Posterior cingulate gyrus (tissue), 11 donors: ENCODE measurements at regions not wholly inside any gene's neighbourhood (a gene's known extent, or its start where the extent isn't known, plus 50 kb on each side); places are given as distances from the start of the nearest gene placed in this dataset.

ENCODE experiments used
- DNase-seq, 10 donors: peaks; one replicate each; pipeline versions ENCODE4 v3.0.0 to v3.0.0-alpha.2; 2020 to 2021; ENCODE audit warnings: mixed read lengths in 3 of 10
- intact Hi-C: fragments of 100-400 bp; cut with DNase I; formaldehyde crosslinking; loops from one replicate; pipeline ENCODE4 v1.15.1; 2023

DNA sequence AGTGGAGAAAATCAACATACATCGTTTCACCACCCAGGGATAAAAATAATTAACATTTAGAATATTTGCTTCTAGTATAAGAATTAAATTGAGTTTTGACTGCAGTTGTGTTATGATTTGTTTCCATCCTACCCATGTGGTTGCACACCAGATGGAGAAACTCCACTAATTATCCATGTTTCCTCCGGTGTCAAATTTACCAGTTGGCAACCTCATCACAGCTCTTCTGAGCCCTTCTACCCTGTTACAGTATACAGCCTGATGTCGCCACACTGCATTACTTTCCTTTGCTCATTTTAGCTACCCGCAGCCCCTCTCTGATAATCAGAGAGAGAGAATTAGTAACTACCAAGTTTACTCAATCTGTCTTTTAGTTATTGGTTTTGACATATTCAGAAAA is 411.2 kb downstream of the DTHD1 start:
- intact Hi-C loops = no loop called here
- DNase-seq = no peak

DNA sequence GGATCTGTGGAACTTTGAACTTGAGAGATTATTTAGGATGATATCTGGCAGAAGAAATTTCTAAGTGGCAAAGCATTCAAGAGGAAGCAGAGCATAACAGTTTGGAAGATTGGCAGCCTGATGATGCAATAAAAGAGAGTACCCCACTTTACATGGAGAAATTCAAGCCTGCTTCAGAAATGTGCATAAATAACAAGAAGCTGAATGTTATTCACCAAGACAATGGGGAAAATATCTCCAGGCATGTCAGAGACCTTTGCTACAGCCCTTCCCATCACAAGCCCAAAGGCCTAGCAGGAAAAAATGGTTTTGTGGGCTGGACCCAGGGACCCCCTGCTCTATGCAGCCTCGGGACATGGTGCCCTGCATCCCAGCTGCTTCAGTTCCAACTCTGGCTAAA is 420.8 kb downstream of the DTHD1 start:
- DNase-seq = no peak
- intact Hi-C loops = no loop called here

DNA sequence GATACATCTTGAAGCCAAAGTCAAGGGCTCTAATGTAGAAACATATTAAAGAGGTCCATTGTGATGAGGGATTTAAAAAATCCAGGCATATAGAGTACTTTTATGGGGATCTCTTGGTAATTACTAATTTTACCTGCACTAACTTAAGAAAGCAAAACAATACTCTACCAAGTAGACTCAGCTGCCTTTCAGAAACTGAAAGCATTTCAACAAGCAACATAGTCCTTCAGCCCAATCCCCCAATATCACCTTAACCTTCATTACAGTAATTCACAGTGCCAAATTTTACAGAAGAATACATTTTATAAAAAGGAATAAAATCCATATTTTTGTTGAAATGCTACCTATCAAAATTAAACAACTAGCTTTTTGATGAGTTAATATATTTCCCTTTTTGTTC is 422.9 kb downstream of the DTHD1 start:
- DNase-seq = no peak
- intact Hi-C loops = no loop called here

- no peak for DNase-seq
- intact Hi-C loops = no loop called here
Measured at GRCh38 chr4:36709991-36710390, 428.6 kb downstream of the DTHD1 start.

DNA sequence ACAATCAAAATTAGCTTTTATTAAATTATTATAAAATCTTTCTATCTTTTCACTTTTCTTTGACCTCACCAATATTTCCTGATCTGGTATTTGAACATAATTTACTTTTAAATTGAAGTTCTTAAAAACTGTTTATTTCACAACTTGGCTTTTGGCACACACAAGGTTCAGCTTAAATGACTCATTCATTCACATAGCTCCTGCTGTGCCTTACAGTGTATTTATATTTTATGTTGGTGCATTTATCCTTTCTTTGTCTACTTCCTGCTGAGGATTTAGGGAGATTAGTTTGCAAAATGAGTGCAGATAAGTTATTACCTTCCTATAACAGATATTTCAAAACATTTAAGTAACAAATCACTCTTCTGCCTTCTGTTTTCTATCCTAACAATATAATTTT is 430.6 kb downstream of the DTHD1 start:
- intact Hi-C loops = no loop called here
- no peak for DNase-seq

GRCh38 chr4:36716874-36717273 is 435.5 kb downstream of the DTHD1 start:
- intact Hi-C loops = no loop called here
- no peak for DNase-seq

DNA sequence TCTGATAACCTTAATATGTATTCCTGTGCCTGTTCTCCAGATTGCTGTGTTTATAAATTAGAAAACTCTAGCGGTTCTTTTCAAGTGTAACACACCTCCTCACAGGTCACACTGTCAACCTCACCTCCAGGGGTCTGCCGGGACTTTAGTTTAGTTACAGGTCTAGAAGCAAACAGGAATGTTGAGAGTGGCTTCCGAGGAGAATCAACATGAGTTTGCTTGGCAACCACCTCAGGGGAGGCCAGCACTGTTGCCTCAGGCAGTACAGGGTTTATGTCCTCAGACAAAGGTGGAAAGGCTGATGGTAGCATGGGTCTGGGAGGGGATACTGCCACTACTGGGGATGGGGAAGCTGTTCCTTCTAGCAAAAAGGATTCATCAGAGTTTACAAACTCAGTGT is 438.0 kb downstream of the DTHD1 start:
- DNase-seq = no peak
- intact Hi-C loops = no loop called here

GRCh38 chr4:36722986-36723385 is 441.6 kb downstream of the DTHD1 start:
- intact Hi-C loops = no loop called here
- peak in 2 of 10 donors; percentile 50 to 75 for DNase-seq

DNA sequence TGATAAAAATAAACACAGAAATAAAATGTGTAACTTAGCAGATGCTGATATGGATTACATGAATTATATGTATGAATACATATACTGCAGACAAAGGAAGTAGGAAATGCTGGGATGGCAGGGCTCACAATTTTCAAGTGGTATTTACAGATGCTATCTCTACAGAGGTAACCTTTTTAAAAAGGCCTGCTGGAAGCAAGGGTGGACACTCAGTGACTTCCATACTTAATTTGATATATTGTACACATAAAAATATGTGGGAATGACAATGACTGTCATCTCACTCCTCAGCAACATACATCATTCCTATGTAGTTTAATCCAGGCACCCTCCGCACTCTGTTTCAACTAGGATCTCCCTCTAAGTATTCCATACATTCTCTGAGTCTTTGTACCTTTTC is 452.9 kb downstream of the DTHD1 start:
- intact Hi-C loops = no loop called here
- DNase-seq = no peak

DNA sequence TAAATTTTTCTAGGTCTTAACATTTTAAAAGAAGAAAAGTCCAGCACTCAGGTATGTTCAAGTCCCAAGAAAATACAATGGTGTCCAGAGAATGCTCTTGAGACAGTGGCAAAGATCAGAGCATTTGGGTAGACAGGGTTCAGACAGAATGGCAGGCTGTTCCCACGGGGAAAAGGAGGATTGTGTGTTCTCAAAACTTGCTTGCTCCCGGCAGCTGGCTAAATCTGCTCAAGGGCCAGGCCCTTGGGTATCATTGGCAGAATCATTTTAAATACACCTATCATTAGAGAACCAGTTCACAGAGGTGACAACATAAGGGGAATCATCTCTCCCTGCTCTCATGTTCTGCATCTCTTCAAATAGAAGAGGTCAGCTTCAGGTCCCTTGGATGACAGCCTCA is 456.3 kb downstream of the DTHD1 start:
- intact Hi-C loops = no loop called here
- no peak for DNase-seq

DNA sequence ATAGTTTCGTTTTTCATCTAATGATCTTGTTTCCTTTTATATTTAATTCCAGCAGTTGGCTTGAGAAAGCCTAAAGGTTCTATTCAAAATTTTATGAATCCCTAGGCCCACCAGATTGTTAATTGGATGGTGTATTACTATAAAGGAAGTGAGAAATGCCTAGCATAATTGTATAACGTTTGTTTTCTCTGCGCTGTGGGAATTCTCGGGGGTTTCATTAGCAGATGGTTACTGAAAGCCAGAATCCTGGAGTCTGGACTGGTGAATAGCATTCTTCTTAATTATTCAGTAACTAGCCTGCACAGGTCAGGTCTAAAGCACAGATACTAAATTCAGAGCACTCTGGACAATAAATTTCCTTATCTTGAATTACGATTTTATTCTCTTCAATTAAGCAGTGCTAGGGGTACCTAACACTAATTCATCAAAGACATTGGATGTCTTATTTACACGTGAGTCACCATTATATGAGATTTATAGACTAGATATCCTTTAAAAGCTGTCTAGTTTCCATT is 459.4 kb downstream of the DTHD1 start:
- intact Hi-C loops = no loop called here
- no peak for DNase-seq

GRCh38 chr4:36747277-36748129 is 466.1 kb downstream of the DTHD1 start:
- intact Hi-C loops = no loop called here
- peak in 2 of 10 donors; percentile 56 to 70 for DNase-seq

- DNase-seq = no peak
Measured at GRCh38 chr4:36753048-36753447, 471.6 kb downstream of the DTHD1 start.

GRCh38 chr4:36757580-36758311 is 476.3 kb downstream of the DTHD1 start:
- DNase-seq = no peak
- intact Hi-C loops = no loop called here

More at GRCh38 chr4:36753048-36753447, 471.6 kb downstream of the DTHD1 start:
- intact Hi-C loops = no loop called here

- DNase-seq = no peak
- intact Hi-C loops = no loop called here
Measured at GRCh38 chr4:36758312-36759178, 477.1 kb downstream of the DTHD1 start.

- no peak for DNase-seq
- intact Hi-C loops = no loop called here
Measured at GRCh38 chr4:36761607-36762006, 480.2 kb downstream of the DTHD1 start.

DNA sequence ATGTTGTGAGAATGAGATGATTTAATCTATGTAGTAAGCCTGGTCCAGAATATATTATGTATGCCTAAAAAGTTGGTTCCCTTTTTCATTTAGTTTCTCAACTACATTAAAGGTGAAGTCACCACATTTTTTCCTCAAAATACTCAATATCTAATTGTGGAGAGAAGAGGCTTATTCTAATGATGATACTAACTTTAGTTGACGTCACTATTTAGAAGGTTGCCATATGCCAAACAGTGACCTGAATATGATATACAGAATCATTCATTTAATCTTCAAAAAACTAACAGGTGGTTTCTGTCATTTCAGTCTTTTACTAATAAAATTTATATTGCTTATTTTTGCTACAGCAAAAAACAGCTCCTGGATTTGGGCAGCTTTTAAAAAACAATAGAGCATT is 480.7 kb upstream of the NWD2 start:
- DNase-seq = no peak
- intact Hi-C loops = no loop called here

- no peak for DNase-seq
- intact Hi-C loops = no loop called here
Measured at GRCh38 chr4:36767596-36767995, 476.9 kb upstream of the NWD2 start.

DNA sequence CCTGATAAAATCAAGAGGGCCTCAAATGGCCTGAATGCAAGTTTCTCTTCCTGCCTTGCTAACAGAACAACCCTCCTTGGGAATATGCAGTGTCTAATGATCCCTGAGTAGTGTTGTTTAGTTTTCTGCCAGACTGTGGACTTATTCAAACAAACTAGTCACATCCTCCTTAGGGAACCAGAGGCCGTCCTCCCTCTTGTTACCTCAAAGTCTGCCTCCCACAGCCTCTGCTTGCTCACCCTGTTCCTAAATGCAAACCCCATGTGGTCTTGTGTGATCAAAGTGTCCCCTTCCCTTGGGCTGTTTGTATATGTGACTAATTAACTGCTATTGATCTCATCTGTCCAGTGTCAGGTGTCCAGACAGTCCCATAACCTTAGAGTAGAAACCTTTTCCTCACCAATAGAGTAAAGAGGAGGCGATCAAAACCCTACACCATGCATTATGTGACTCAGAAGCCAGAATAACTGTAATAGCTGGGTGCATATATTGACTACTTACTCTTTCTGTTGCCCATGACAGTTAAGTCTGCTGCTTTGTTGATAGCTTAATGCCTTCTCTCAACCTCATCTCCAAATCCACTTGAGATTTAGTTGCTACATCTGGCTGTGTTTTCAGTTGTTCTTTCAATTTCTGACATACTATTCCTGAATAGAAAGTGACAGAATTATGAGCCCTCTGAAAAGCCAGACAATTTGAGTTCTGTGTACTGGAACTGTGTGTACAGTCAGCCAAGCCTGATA is 473.0 kb upstream of the NWD2 start:
- no peak for DNase-seq
- intact Hi-C loops = no loop called here

- no peak for DNase-seq
- intact Hi-C loops = no loop called here
Measured at GRCh38 chr4:36772154-36772516, 472.4 kb upstream of the NWD2 start.
